GM19025 (cell line): ENCODE measurements at regions not wholly inside any gene's neighbourhood (a gene's known extent, or its start where the extent isn't known, plus 50 kb on each side); places are given as distances from the start of the nearest gene placed in this dataset.
"Not testable (repeated sequence)": the region's sequence is repeated elsewhere in the genome, so short reads cannot be mapped to it uniquely, and the experiment has no call there.

Experiments used
- ATAC-seq: cut with Tn5 transposase; IDR thresholded peaks from one replicate; pipeline ENCODE4 v1.9.1; 2021; ENCODE audit warnings: mild to moderate bottlenecking, low read depth, moderate library complexity; ENCODE audit not compliant: unreplicated experiment

DNA sequence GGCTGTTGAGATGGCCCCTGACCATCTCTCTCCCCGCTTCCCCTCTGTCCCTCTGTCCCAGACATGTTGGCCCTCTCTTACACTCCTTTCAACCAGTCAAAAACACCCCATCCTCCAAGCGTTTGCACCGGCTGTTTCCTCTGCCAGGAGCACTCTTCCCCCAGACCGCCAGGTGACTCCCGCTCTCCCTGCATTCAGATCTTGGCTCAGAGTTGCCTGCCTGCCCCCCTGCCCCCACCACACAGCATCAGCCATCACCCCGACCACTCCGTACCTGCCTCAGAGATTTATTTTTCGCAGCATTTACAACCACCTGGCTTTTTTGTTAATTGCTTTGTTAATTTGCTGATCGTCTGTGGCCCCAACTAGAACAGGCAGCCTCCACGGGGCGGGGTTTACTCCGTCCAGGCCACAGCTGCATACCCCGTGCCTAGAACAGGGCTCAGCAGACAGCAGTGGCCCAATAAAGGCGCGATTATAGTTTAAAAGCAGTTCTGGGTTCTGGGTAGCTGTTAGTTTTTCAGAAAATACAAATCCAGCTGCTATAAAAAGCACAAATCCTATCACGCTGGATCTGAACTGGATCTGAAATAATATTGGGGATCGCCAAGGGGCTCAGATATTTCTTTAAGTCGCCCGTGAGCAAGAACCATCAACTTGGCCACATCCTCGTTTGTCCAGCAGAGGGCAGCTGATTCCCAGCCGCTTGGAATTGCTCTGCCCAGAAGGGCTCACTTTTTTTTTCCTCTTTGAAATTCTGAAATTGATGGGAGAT, 173.6 kb downstream of the IRF8 start:
- ATAC-seq: no peak

DNA sequence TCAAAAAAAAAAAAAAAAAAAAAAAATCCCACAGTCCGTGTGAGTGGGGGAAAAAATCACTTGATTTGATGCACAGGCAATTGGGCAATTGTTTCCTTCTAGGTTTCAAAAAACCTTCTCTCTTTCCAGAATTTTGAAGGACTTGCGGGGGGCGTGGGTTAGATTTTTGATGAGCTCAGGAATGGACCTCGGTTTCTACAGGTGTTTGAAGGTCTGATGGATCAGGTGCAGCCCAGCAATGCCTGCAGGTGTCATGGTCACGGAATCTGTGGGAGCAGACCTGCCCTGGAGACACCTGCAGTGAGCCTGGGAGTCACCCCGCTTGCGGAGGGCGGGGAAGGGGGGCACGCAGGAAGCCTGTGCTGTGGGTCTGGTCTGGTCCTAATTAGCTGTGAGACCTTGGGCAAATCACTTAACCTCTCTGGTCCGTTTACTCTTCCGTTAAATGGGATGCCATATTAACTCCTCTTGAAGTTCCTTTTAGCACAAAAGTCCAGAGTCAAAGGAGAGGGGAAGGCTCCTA, 174.2 kb downstream of the IRF8 start:
- no peak for ATAC-seq

DNA sequence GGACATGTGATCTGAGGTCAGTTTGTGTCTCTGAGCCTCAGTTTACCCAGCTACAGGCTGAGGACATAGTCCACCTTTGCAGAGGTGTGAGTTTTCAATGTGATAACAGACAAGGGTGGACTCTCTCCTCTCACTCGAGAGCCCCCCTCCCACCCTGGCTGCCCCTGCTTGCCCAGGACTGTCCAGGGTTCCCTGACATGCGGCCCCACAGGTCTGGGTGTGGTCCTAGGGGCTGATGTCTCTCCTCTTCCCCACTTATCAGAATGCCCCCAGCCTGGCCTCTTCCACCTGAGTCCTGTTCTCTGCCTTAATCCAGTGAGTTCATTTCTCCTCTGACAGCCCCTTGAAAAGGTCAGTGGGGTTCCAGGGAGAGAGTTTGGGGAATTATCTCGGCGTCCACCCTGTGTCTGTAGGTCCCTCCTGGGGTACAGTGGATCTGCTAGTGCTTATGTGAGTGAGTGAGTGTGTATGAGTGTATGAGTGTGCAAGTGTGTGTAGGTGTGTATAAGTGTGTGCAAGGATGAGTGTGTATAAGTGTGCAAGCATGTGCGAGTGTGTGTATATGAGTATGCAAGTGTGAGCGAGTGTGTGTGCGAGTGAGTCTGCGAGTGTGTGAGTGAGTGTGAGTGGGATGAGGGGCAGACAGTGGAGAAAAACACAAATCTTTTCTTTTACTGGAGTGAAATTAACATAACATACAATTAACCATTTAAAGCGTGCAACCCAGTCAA, 175.0 kb downstream of the IRF8 start:
- no peak for ATAC-seq

DNA sequence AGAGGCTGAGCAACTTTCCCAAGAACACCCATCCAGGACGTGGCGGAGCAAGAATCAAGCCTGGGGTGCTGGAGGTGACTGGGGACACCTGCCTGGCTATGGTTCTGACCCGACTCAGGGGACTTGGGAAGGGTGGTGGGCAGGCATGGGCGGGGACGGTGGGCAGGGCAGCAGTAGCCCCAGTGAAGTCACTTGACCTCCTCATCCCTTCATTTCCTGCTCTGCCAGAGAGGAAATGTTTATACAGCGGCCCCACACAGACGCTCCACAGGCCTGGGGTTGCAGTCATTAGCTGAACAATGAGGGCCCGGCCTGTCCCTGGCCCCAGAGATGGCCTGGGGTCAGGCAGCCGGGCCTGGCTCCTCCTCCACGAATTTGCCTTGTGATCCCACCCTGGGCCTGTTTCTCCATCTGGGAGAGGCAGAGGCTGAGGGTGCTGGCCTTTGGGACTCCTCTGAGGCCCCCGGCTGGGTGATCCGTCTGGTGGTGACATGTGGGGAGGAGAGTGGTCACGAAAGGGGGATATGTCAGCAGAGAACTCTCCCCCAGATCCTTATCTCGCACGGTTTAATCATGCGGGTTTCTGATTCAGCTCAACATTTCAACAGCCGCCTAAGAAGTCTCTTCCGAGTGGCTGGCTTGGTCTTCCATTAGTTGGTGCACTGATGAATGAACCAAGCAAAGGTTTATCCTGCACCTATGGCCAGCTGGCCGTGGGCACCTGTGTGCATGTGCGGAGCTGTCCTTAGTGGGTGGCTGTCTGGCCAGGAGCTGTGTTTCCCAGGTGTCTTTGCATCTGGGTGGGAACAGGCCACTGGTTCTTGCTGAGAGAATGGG, 175.9 kb downstream of the IRF8 start:
- no peak for ATAC-seq

DNA sequence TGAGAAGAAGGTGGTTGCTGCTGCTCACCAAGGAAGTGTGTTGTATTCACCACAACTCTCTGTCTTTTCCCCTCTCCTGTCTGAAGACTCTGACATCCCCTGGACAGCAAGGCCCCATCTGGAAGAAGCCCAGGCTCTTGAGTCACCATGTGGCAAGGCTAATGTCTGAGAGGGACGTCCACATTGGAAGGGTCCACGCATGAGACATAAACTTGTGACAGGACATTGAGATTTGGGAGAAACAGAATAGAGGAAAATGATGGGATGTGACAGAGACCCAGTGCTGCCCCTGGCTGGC, 176.5 kb downstream of the IRF8 start:
- ATAC-seq: no peak

DNA sequence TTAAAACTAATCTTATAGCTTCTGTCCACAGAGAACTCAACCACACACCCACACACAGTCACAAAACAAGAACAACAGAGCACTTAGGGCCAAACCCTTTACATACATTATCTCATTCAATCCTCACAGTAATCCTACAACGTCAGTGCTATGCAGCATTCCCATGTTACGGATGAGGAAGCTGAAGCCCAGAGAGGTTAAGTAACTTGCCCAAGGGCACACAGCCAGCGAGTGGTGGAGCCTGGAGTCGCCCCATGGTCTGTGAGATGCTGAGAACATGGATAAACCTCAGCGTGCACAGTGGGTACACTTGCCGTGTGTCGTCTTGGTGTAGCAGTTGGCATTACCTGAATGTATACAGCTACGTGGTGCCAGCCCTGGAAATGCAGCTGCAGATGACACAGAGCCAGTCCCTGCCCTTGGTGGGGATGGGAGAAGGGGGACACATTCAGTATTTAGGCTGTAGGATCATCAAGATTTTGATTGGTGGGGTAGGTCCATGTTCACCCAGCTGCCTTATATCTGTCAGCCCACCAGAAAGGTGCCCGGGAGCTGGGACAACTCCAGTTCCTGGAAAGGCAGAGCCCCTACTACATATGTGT, 177.0 kb downstream of the IRF8 start:
- no peak for ATAC-seq

DNA sequence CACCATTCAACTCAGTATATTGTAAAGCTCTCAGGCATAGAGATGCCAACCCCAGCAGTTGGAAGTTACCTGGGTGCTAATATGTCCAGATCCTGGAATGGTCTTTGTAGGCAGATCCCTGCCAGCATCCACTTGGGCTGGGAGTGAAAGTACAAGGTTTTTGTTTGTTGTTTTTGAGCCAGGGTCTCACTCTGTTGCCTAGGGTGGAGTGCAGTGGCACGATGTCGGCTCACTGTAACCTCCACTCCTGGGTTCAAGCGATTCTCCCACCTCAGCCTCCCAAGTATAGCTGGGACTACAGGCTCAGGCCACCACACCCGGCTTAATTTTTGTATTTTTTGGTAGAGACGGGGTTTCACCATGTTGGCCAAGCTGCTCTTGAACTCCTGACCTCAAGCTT, 177.6 kb downstream of the IRF8 start:
- no peak for ATAC-seq

DNA sequence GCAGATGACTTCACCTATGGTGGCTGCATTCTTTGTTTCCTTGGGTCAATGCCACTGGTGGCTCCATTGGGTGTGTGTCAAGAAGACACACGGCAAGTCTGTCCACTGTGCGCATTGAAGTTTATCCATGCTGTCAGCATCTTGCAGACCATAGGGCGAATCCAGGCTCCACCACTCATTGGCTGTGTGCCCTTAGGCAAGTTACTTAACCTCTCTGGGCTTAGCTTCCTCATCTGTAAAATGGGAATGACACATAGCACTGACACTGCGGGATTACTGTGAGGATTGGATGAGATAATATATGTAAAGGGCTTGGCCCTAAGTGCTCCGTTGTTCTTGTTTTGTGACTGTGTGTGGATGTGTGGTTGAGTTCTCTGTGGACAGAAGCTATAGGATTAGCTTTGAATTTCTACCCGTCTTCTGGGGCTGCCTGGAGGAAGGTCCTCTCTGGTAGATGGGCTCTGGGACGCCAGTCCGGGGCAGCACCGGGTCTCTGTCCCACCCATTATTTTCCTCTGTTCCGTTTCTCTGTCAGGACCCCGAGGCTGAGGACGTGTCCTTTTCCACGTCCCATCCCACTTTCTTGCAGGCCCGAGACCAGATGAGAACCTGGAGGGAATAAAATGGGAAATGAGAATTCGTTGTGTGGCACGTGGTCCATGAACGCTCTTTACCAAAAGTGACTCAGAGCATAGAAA, 178.4 kb downstream of the IRF8 start:
- no peak for ATAC-seq

DNA sequence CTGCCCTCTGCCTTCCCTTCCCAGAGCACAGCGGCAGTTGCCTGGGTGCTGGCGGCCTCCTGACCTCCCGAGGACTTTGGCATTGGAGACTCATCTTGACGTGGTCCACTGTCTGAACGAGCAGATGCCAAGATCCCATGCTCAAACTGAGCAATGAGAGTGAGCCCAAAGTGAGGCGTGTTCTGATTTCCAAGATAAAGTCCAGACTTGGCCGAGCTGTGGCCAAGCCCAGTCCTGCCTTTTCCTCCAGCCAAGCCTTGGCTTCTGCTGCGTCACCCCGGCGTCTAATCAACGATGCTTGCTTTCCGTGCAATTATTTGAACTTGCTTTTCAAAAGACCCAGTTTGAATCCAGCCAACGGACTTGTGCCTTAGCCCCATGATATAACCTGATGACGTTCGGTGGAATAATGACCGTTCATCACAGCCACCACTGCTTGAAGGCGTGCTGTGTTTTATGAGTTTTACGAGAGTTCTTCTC, 179.2 kb downstream of the IRF8 start:
- no peak for ATAC-seq

DNA sequence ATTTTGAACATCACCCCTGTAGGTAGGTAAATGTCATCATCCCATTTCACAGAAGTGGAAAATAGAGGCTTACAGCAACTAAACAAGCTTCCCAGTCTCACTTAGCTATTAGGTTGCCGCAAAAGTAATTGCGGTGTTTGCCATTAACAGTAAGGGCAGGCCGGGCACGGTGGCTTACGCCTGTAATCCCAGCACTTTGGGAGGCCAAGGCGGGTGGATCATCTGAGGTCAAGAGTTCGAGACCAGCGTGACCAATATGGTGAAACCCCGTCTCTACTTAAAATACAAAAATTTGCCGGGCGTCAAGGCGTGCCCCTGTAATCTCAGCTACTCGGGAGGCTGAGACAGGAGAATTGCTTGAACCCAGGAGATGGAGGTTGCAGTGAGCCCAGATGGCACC, 179.7 kb downstream of the IRF8 start:
- ATAC-seq: not testable (repeated sequence)

DNA sequence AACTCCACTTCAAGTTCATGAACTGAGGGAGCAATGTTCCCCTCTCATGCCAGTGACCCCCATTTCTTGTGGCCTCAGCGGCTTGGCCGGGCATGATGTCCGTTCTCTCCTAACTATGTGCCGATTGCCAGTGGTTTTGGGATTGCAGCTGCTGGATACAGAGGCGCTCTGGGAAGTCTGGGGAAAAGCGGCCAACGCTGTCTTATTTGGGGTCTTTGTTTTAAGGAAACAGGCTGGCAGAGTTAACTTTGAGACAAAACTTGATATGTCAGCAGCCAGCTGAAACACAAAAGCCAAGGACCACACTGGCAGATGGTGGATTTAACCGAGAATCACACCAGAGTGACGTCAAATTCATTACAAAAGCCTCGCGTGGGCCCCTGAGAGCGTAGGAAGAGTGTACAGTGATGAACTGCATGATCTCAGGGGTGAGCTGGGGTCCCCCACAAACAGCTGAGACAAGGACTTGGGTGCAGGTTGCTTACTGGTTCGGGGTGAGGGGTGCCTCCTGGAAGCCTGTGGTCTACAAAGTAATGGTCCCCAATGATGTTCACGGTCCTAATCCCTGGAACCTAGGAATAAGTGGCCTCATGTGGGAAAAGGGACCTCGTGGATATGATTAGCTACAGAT, 180.4 kb downstream of the IRF8 start:
- no peak for ATAC-seq

DNA sequence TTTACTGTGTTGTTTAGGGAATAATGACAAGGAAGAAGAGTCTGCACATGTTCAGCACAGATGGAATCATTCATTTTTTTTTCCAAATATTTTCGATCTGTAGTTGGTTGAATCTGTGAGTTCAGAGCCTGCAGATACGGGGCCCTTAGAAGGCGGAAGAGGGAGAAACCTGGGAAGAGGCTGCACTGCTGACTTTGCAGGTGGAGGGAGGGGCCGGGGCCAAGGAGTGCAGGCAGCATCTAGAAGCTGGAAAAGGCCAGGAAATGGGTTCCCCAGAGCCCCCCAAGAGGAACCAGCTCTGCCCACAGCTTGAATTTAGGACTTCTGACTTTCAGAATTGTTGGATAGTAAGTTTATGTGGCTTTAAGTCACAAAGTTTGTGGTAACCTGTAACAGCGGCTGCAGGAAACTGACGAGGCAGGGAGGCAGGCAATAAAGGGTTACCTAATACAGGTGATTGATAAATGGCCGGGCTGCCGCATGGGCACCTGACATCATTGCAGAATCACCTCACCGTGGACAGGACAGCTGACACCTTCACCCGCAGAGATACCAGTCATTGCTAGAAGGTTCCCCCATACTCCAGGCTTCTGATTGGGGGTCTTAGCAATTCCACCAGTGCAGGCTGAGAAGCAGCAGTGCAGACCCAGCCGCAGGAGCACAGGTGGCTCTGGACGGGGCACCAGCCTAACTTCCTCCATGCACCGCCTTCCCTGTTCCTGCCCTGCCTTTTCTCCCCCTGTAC, 181.3 kb downstream of the IRF8 start:
- no peak for ATAC-seq

DNA sequence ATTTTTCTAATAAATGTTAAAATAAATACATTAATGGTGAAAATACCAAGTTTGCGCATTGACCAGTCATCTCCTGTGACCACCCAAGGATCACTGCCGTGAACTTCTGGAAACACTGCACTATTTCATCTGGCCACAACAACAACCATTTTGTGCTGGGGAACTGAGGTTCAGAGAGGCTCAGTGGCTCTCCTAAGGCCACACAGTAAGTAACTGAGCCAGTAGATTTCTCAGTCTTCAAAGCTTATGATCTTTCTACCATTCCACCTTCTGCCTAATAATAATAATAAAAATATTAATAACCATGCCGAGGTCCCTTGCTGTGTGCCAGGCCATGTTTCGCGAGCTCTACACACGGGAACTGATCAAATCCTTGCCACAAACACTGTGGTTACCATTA, 182.0 kb downstream of the IRF8 start:
- ATAC-seq: no peak

DNA sequence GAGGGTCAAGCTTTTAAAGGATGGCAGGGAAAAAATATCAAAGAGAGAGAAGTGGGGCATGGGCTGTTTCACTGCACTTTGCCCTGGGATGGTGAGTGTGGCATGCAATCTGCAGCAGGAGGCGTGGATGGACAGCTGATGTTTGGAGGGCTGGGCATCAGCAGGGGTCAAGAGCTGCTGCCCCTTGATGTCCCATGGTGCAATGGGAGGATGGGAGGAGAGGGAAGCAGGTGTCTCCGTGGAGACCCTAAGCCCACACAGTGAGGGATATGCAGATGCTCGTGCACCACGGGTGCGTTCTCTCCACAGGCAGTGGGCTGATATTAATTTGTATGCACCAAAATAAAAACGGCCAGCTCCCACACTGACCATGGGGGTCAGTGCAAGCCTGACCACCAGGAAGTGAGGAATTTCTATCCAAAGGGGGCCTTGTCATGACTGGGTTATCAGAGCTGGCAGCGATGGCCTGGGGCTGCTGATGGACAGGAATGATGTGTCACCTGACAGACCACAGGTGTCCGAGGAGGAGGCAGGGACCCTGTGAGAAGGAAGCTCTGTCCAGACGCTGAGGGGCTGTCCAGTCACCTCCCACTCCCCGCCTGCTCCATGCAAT, 183.6 kb downstream of the IRF8 start:
- no peak for ATAC-seq

DNA sequence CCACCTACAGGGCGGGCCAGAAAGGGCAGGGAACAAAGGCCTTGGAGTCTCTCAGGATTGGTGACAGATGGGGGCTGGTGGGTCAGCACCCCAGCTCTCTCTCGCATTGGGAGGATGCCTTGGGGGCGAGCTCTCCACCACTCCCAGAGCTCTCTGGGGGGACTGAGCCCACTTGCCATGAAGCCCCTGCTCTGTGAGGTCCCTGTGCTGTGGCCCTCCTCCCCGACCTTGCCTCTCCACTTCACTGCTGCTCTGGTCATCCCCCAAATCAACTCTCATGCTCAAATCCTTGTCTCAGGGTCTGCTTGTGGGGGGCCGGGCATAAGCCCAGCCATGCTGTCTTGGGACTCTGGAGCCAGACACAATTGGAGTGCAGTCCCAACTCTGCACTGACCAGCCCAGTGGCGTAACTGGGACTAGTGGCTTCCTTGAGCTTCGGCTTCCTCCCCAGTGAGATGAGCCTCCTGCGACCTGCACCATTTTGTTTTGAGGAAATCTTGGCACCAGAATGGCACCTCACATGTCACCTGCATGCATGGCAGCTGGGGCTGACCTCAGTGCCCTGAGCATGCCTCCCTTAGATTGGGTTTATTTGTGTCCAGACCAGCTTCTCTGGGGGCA, 184.5 kb downstream of the IRF8 start:
- ATAC-seq: no peak

DNA sequence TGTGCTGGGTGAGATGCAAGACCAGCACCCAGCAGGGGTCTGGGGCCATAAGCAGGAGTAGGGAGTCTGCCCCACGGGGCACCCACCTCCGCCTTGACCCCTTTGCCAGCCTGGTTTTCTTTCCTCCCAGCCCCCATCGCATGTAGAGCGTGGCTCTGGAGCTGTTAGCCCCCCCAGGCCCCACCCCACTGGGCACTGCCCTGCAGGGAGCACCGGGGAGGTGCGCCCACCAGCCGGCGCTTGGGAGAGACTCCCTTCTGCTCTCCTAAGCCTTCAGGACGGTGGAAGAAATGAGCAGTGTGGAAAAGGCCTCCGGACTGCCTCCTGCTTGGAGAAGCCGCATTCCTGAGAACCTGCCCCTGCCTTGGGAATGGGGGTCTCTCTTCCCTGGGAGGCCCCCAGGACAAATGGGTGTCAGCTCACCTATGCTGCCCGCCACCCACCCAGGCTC, 186.2 kb downstream of the IRF8 start:
- no peak for ATAC-seq

DNA sequence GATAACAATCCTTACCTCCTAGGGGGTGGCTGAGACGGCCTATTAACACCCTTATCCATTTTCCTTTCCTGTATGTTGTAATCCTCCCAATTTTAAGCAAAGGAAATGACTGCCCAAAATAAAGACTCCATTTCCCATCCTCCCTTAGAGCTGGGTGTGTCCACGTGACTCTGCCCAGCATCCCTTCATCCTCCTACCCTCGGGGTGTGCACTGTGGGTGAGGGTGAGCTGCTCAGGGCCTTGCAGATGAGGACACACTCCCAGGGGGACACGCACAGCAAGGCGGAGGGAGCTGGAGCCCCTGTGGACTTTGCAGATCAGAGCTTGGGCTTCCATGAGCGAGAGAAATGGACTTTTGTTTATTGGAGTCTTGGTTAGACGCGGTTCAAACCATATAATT, 186.8 kb downstream of the IRF8 start:
- no peak for ATAC-seq

DNA sequence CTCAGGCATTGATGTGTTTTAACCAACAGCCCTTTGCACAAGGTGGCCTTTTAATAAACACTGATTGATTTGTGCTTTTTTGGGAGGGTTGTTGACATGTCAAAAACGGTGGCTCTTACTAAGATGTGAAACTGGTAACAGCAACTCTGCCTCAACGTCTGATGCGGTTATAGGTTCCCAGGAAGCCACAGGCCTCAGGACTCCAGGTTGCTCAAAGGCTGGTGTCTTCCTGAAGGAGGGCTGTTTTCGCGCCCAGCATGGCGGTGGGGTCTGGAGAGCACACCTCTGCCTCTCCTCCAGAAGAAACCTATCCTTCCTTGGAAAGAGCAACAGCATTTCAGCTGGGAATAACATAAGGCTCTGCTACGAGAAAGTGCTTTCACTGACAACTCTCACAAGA, 187.5 kb downstream of the IRF8 start:
- ATAC-seq: no peak
